DND-41 (cell line): ENCODE measurements at regions not wholly inside any gene's neighbourhood (a gene's known extent, or its start where the extent isn't known, plus 50 kb on each side); places are given as distances from the start of the nearest gene placed in this dataset.
"Not testable (repeated sequence)": the region's sequence is repeated elsewhere in the genome, so short reads cannot be mapped to it uniquely, and the experiment has no call there.

ENCODE experiments used
- CTCF ChIP-seq: IDR thresholded peaks from 2 replicates; pipeline ENCODE4 v1.5.1; 2012; ENCODE audit warnings: borderline replicate concordance, low read length, moderate library complexity, mild to moderate bottlenecking; ENCODE audit not compliant: poor library complexity, severe bottlenecking; ENCODE audit errors: extremely low read depth
- EZH2 ChIP-seq: IDR thresholded peaks from 3 replicates; pipeline ENCODE4 v1.6.1; 2012; ENCODE audit warnings: borderline replicate concordance, low read depth, mild to moderate bottlenecking, moderate library complexity, low read length, inconsistent platforms; ENCODE audit not compliant: severe bottlenecking

GRCh38 chr3:125757050-125757449, 161.8 kb upstream of the OSBPL11 start:
- TF ChIP-seq CTCF, EZH2: not testable (repeated sequence)
